Transverse colon (tissue), 4 donors: ENCODE measurements at regions not wholly inside any gene's neighbourhood (a gene's known extent, or its start where the extent isn't known, plus 50 kb on each side); places are given as distances from the start of the nearest gene placed in this dataset.

Experiments
- CTCF ChIP-seq, 5 experiments: fragments of 200-600 bp in 3 of 5; fragments of 450-650 bp in 2 of 5; sonication (generic) in 3 of 5; IDR thresholded peaks; 1 replicate in 2 of 5; 2 replicates in 3 of 5; pipeline ENCODE4 v1.5.1; 2016 to 2017; ENCODE audit warnings: antibody characterized with exemption in 5 of 5, inconsistent platforms in 3 of 5, mild to moderate bottlenecking in 2 of 5, moderate library complexity in 1 of 5
- POLR2AphosphoS5 ChIP-seq, 3 donors: sonication (generic); formaldehyde crosslinking; IDR thresholded peaks; one replicate each; pipeline ENCODE4 v1.6.1; 2016; ENCODE audit warnings: antibody characterized with exemption in 3 of 3

GRCh38 chrX:137430984-137431475 lies 134.9 kb upstream of the ZIC3 start:
- TF ChIP-seq CTCF (IDR thresholded peaks at IDR 0.05) (no peak), POLR2AphosphoS5 (IDR thresholded peaks at IDR 0.05) (no peak)
